Astrocyte of the spinal cord (primary cell): ENCODE measurements at regions not wholly inside any gene's neighbourhood (a gene's known extent, or its start where the extent isn't known, plus 50 kb on each side); places are given as distances from the start of the nearest gene placed in this dataset.

Source experiments
- DNase-seq: peaks from one replicate; pipeline ENCODE4 v3.0.0; 2011; ENCODE audit warnings: low read depth, low spot score
- H3K4me3 ChIP-seq: 2 replicates; pipeline ENCODE4 v1.5.1; 2011; ENCODE audit warnings: low read depth, mild to moderate bottlenecking, low read length, moderate library complexity
- in situ Hi-C: cut with HindIII; loops from 2 replicates; pipeline ENCODE4 v1.10.0; 2017; ENCODE audit warnings: low sequenced_read_pairs
- TF ChIP-seq, protein P1 (sequence below): IDR thresholded peaks from 2 replicates; pipeline ENCODE4 v1.5.1; 2012; ENCODE audit warnings: low read depth, mild to moderate bottlenecking, low read length, inconsistent platforms

DNA sequence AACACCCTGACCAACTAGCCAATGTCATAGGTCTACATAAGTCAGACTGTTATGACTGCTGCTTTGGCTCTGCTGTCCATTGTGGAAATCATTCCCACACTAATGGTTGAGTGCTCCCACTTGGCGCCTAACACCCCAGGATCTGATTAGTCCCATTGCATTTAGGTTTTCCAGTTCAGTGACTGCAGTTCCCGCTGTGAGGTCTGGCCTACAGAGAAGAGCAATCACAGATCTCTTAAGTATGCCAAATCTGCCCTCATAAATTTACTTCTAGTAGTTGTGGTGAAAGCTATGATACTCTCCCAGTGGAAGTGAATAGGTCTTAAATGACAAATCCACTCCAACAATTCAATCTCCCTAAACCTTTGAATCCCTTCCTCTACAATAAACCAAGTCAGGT, 77.3 kb upstream of the IL2 start:
- H3K4me3 ChIP-seq, result no peak overlapping the region
- in situ Hi-C loops, result no loop called here
- no peak for DNase-seq
- TF ChIP-seq, protein P1, sequence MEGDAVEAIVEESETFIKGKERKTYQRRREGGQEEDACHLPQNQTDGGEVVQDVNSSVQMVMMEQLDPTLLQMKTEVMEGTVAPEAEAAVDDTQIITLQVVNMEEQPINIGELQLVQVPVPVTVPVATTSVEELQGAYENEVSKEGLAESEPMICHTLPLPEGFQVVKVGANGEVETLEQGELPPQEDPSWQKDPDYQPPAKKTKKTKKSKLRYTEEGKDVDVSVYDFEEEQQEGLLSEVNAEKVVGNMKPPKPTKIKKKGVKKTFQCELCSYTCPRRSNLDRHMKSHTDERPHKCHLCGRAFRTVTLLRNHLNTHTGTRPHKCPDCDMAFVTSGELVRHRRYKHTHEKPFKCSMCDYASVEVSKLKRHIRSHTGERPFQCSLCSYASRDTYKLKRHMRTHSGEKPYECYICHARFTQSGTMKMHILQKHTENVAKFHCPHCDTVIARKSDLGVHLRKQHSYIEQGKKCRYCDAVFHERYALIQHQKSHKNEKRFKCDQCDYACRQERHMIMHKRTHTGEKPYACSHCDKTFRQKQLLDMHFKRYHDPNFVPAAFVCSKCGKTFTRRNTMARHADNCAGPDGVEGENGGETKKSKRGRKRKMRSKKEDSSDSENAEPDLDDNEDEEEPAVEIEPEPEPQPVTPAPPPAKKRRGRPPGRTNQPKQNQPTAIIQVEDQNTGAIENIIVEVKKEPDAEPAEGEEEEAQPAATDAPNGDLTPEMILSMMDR, result no peak

- in situ Hi-C loops, result no loop called here
- DNase-seq, result no peak
- TF ChIP-seq, protein P1, result no peak
- H3K4me3 ChIP-seq, result no peak overlapping the region
Observed at GRCh38 chr4:122532766-122533165, 76.2 kb upstream of the IL2 start.

DNA sequence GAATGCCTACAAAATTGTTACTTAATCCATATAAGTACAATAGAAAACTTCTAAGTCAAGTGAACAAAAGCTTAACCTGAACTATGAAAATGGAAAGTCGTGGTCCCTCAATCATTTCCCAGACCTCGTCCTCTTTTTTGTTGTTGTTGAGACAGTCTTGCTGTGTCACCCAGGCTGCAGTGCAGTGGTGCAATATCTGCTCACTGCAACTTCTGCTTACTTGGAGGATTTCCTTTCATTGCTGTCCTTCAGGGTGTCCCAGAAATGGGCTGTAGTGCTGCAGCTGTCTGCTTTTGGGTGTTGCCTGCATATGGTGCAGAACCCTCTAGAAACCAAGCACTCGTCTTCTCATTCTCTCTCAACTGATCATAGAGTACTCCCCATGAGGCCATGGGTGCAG, 75.0 kb upstream of the IL2 start:
- in situ Hi-C loops, result no loop called here
- DNase-seq, result no peak
- TF ChIP-seq, protein P1, result no peak
- H3K4me3 ChIP-seq, result no peak overlapping the region

DNA sequence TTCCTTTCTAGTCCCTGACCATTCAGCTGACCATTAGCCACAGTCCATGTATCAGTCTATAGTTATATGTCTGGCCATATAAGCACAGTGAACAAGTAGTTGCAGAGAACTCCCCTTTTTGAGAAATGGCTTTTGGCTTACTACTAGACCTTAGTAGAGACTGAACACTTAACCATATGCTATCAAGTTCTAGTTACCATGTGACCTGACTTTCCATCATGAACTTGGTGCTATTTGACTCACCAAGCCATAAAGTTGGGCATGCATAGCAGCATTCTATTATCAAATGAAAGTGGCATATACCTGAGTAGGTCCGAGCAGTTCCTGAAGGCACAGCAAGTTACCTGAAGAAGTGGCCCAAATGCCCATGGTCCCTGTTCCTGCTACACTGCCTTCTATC, 74.5 kb upstream of the IL2 start:
- in situ Hi-C loops, result no loop called here
- TF ChIP-seq, protein P1, result no peak
- no peak overlapping the region for H3K4me3 ChIP-seq
- DNase-seq, result no peak

DNA sequence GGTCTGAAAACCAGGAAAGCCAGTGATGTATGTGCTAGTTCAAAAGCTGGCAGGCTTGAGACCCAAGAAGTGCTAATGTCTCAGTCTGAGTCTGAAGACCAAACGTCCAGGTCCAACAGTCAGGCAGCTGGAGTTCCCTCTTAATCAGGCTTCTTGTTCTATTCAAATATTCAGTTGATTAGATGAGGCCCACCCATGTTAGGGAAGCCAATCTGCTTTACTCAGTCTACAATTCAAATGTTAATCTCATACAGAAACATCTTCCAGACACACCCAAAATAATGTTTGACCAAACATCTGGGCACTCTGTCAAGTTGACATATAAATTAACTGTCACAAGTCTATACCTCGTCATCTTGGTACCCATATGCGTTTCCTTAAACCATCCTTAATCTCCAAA, 72.4 kb upstream of the IL2 start:
- TF ChIP-seq, protein P1, result no peak
- in situ Hi-C loops, result no loop called here
- no peak for DNase-seq
- no peak overlapping the region for H3K4me3 ChIP-seq

GRCh38 chr4:122525865-122526264, 69.3 kb upstream of the IL2 start:
- H3K4me3 ChIP-seq, result no peak overlapping the region
- TF ChIP-seq, protein P1, result no peak
- no peak for DNase-seq
- in situ Hi-C loops, result no loop called here

DNA sequence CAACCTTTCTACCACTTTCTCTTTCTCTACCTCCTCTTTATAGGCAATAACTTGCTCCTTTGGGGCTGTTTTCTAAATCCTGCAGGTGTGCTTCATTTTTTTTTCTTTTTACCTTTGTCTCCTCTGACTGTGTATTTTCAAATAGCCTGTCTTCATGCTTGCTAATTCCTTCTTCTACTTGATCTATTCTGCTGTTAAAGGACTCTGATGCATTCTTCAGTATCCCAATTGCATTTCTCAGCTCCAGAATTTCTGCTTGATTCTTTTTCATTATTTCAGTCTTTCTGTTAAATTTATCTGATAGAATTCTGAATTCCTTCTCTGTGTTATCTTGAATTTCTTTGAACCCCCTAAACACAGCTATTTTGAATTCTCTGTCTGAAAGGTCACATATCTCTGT, 67.7 kb upstream of the IL2 start:
- no peak for DNase-seq
- H3K4me3 ChIP-seq, result no peak overlapping the region
- TF ChIP-seq, protein P1, result no peak
- in situ Hi-C loops, result no loop called here
